ENCODE measurements at regions not wholly inside any gene's neighbourhood (a gene's known extent, or its start where the extent isn't known, plus 50 kb on each side); places are given as distances from the start of the nearest gene placed in this dataset.

GRCh38 chr6:14751645-14752175, 494.2 kb upstream of the JARID2 start (continued):
- TF ChIP-seq NFIC (IDR thresholded peaks at IDR 0.05; ENCODE audit: borderline replicate concordance): no peak

GRCh38 chr6:14754751-14755513, 490.9 kb upstream of the JARID2 start:
- H3K79me2 ChIP-seq (ENCODE audit: insufficient read depth): no peaks in the 10 kb centered on the region
- H3K27me3 ChIP-seq (ENCODE audit: insufficient read depth): no peaks in the 10 kb centered on the region
- no peak overlapping the region for H3K4me3 ChIP-seq (ENCODE audit: low read depth in 2 of 2, low read length in 1 of 2)
- H3K9me3 ChIP-seq: no peaks in the 10 kb centered on the region
- CTCF ChIA-PET: no interaction called here
- H4K20me1 ChIP-seq (ENCODE audit: insufficient read depth): no peaks in the 10 kb centered on the region
- H3F3A ChIP-seq (replicated peaks; ENCODE audit: insufficient read depth): no peaks in the 10 kb centered on the region
- no peak overlapping the region for H3K27ac ChIP-seq (ENCODE audit: low read depth in 2 of 2, low read length in 1 of 2)
- no peak overlapping the region for H3K4me2 ChIP-seq
- no peaks in the 10 kb centered on the region for H3K36me3 ChIP-seq (replicated peaks in 1 of 2; ENCODE audit: control insufficient read depth in 1 of 2, insufficient read depth in 2 of 2, low read length in 1 of 2)
- no peaks in the 10 kb centered on the region for H3K4me1 ChIP-seq (ENCODE audit: control insufficient read depth in 1 of 2, insufficient read depth in 2 of 2, low read depth in 1 of 2, low read length in 1 of 2)
- TF ChIP-seq RAD21 (IDR thresholded peaks at IDR 0.05; ENCODE audit: low read length): no peak
- TF ChIP-seq GATA2 (CRISPR knock-in tag; IDR thresholded peaks at IDR 0.05): no peak
- no peak overlapping the region for H3K9ac ChIP-seq
- POLR2A ChIA-PET: no interaction called here
- no peaks in the 10 kb centered on the region for H3K9me2 ChIP-seq
- WGBS (ENCODE audit: low lambda C conversion rate): 82% methylated on average over 22 of the region's 22 CpGs
- no peak for DNase-seq
- H2AFZ ChIP-seq (ENCODE audit: low read depth): no peak overlapping the region

GRCh38 chr6:14756340-14756739, 489.5 kb upstream of the JARID2 start:
- Histone ChIP-seq H3K9ac (no peak overlapping the region), H3K36me3 (replicated peaks in 1 of 2; ENCODE audit: control insufficient read depth in 1 of 2, insufficient read depth in 2 of 2, low read length in 1 of 2) (no peaks in the 10 kb centered on the region), H3K4me1 (ENCODE audit: control insufficient read depth in 1 of 2, insufficient read depth in 2 of 2, low read depth in 1 of 2, low read length in 1 of 2) (no peaks in the 10 kb centered on the region), H3F3A (replicated peaks; ENCODE audit: insufficient read depth) (no peaks in the 10 kb centered on the region), H3K4me2 (no peak overlapping the region), H3K27ac (ENCODE audit: low read depth in 2 of 2, low read length in 1 of 2) (no peak overlapping the region), H3K27me3 (ENCODE audit: insufficient read depth) (no peaks in the 10 kb centered on the region), H3K9me3 (no peaks in the 10 kb centered on the region), H2AFZ (ENCODE audit: low read depth) (no peak overlapping the region), H3K9me2 (no peaks in the 10 kb centered on the region), H4K20me1 (ENCODE audit: insufficient read depth) (no peaks in the 10 kb centered on the region), H3K79me2 (ENCODE audit: insufficient read depth) (no peaks in the 10 kb centered on the region), H3K4me3 (ENCODE audit: low read depth in 2 of 2, low read length in 1 of 2) (no peak overlapping the region)
- WGBS (ENCODE audit: low lambda C conversion rate): 62% methylated on average over 3 of the region's 3 CpGs
- ChIA-PET POLR2A (no interaction called here), CTCF (no interaction called here)
- DNase-seq: no peak
- TF ChIP-seq RAD21 (IDR thresholded peaks at IDR 0.05; ENCODE audit: low read length) (no peak), FOXM1 (IDR thresholded peaks at IDR 0.05; ENCODE audit: low read depth) (no peak), MXI1 (IDR thresholded peaks at IDR 0.05; ENCODE audit: low read depth, low read length) (no peak), IRF3 (IDR thresholded peaks at IDR 0.05; ENCODE audit: low read depth, low read length) (no peak), GABPA (IDR thresholded peaks at IDR 0.05; ENCODE audit: low read depth) (no peak), SIN3A (IDR thresholded peaks at IDR 0.05; ENCODE audit: borderline replicate concordance, low read depth, low read length) (no peak), CHD2 (IDR thresholded peaks at IDR 0.05; ENCODE audit: low read length, partially characterized antibody) (no peak), TAF1 (IDR thresholded peaks at IDR 0.05; ENCODE audit: borderline replicate concordance, low read depth, low read length) (no peak), YY1 (IDR thresholded peaks at IDR 0.05; ENCODE audit: low read depth) (no peak), USF2 (IDR thresholded peaks at IDR 0.05; ENCODE audit: borderline replicate concordance, low read depth, low read length) (no peak), GATA2 (CRISPR knock-in tag; IDR thresholded peaks at IDR 0.05) (no peak), RCOR1 (IDR thresholded peaks at IDR 0.05; ENCODE audit: low read length) (no peak), USF1 (IDR thresholded peaks at IDR 0.05; ENCODE audit: borderline replicate concordance, low read depth) (no peak), POLR2AphosphoS5 (IDR thresholded peaks at IDR 0.05; ENCODE audit: low read depth, low read length) (no peak), CTCF (IDR thresholded peaks at IDR 0.05) (no peak), MEF2A (IDR thresholded peaks at IDR 0.05; ENCODE audit: borderline replicate concordance, low read depth) (no peak), JUND (IDR thresholded peaks at IDR 0.05) (no peak), ELF1 (IDR thresholded peaks at IDR 0.05) (no peak), FOSL2 (IDR thresholded peaks at IDR 0.05; ENCODE audit: borderline replicate concordance, low read depth) (no peak)

Data from SK-N-SH (cell line).